ENCODE measurements at regions not wholly inside any gene's neighbourhood (a gene's known extent, or its start where the extent isn't known, plus 50 kb on each side); places are given as distances from the start of the nearest gene placed in this dataset.

DNA sequence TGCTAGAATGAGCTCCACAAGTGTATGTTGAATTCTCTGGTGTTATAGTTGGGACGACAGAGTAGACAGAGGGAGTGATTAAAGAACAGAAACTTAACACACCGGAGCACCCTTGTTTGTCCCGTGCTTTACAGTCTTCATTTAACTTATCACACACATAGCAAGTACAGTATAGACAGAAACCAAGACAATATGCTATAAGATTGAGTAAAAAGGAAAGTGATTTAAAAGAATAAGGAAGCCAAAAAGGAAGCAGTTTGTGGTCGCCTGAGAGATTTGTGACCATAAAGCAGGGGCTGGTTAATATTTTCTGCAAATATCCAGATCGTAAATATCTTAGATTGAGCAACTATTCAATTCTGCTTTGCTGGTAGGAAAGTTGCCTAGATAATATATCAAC is 1128.4 kb downstream of the TSN start:
- Histone ChIP-seq H3K27ac (ENCODE audit: extremely low read depth, low read depth, low read length) (no peak overlapping the region), H3K36me3 (ENCODE audit: control insufficient read depth in 2 of 2, insufficient read depth in 1 of 2, low read length in 2 of 2) (no peaks in the 10 kb centered on the region), H3K4me3 (ENCODE audit: low read depth, low read length) (no peak overlapping the region), H3K4me1 (ENCODE audit: control insufficient read depth, insufficient read depth, low read length) (no peaks in the 10 kb centered on the region), H3K9me3 (ENCODE audit: control insufficient read depth, insufficient read depth, low read depth, low read length) (no peaks in the 10 kb centered on the region)
- CTCF ChIA-PET: no interaction called here
- TF ChIP-seq ZNF76 (tag by site-specific recombination; IDR thresholded peaks at IDR 0.05; ENCODE audit: borderline replicate concordance, low read depth) (no peak), FEZF1 (tag by site-specific recombination; IDR thresholded peaks at IDR 0.05) (no peak), ZNF610 (tag by site-specific recombination; IDR thresholded peaks at IDR 0.05; ENCODE audit: borderline replicate concordance) (no peak), ZNF37A (tag by site-specific recombination; IDR thresholded peaks at IDR 0.05) (no peak), OVOL3 (tag by site-specific recombination; IDR thresholded peaks at IDR 0.05) (no peak), ZNF529 (tag by site-specific recombination; IDR thresholded peaks at IDR 0.05; ENCODE audit: insufficient replicate concordance) (no peak), ZNF114 (tag by site-specific recombination; IDR thresholded peaks at IDR 0.05) (no peak), ZNF660 (tag by site-specific recombination; IDR thresholded peaks at IDR 0.05) (no peak), ZNF146 (tag by site-specific recombination; IDR thresholded peaks at IDR 0.05) (no peak), ZNF830 (tag by site-specific recombination; IDR thresholded peaks at IDR 0.05; ENCODE audit: low read depth) (no peak), KLF16 (tag by site-specific recombination; IDR thresholded peaks at IDR 0.05) (no peak), ZBTB1 (tag by site-specific recombination; IDR thresholded peaks at IDR 0.05) (no peak), ZNF555 (tag by site-specific recombination; conservative IDR thresholded peaks at IDR 0.05) (no peak)
- TF ChIP-seq, protein P1, sequence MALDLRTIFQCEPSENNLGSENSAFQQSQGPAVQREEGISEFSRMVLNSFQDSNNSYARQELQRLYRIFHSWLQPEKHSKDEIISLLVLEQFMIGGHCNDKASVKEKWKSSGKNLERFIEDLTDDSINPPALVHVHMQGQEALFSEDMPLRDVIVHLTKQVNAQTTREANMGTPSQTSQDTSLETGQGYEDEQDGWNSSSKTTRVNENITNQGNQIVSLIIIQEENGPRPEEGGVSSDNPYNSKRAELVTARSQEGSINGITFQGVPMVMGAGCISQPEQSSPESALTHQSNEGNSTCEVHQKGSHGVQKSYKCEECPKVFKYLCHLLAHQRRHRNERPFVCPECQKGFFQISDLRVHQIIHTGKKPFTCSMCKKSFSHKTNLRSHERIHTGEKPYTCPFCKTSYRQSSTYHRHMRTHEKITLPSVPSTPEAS (tag by site-specific recombination; IDR thresholded peaks at IDR 0.05): no peak
- POLR2A ChIA-PET: no interaction called here

DNA sequence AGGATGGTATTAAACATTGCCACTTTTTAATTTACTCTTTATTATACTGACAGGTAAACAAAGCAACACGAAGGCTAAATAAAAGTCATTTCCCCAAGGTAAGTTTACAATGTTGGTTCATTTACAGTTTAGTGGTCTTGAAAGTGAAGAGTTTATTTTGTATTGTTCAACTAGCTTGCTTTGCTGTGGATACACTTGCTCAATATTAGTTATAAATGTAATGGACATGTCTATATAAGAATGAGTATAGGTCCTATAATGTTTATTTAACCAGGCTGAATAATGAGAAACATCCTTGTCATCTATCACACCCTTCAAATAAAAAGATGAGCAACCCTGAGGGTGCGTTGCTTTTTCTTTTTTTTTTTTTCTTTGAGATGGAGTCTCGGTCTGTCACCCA is 1129.4 kb downstream of the TSN start:
- CTCF ChIA-PET: no interaction called here
- TF ChIP-seq, protein P2, sequence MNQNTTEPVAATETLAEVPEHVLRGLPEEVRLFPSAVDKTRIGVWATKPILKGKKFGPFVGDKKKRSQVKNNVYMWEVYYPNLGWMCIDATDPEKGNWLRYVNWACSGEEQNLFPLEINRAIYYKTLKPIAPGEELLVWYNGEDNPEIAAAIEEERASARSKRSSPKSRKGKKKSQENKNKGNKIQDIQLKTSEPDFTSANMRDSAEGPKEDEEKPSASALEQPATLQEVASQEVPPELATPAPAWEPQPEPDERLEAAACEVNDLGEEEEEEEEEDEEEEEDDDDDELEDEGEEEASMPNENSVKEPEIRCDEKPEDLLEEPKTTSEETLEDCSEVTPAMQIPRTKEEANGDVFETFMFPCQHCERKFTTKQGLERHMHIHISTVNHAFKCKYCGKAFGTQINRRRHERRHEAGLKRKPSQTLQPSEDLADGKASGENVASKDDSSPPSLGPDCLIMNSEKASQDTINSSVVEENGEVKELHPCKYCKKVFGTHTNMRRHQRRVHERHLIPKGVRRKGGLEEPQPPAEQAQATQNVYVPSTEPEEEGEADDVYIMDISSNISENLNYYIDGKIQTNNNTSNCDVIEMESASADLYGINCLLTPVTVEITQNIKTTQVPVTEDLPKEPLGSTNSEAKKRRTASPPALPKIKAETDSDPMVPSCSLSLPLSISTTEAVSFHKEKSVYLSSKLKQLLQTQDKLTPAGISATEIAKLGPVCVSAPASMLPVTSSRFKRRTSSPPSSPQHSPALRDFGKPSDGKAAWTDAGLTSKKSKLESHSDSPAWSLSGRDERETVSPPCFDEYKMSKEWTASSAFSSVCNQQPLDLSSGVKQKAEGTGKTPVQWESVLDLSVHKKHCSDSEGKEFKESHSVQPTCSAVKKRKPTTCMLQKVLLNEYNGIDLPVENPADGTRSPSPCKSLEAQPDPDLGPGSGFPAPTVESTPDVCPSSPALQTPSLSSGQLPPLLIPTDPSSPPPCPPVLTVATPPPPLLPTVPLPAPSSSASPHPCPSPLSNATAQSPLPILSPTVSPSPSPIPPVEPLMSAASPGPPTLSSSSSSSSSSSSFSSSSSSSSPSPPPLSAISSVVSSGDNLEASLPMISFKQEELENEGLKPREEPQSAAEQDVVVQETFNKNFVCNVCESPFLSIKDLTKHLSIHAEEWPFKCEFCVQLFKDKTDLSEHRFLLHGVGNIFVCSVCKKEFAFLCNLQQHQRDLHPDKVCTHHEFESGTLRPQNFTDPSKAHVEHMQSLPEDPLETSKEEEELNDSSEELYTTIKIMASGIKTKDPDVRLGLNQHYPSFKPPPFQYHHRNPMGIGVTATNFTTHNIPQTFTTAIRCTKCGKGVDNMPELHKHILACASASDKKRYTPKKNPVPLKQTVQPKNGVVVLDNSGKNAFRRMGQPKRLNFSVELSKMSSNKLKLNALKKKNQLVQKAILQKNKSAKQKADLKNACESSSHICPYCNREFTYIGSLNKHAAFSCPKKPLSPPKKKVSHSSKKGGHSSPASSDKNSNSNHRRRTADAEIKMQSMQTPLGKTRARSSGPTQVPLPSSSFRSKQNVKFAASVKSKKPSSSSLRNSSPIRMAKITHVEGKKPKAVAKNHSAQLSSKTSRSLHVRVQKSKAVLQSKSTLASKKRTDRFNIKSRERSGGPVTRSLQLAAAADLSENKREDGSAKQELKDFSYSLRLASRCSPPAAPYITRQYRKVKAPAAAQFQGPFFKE (tag by site-specific recombination; IDR thresholded peaks at IDR 0.05; ENCODE audit: borderline replicate concordance): no peak
- TF ChIP-seq ZNF214 (tag by site-specific recombination; IDR thresholded peaks at IDR 0.05; ENCODE audit: borderline replicate concordance): no peak
- no peak for TF ChIP-seq BCL11A (tag by site-specific recombination; IDR thresholded peaks at IDR 0.05; ENCODE audit: low read depth)
- no peak for TF ChIP-seq WT1 (tag by site-specific recombination; IDR thresholded peaks at IDR 0.05)
- TF ChIP-seq, protein P3, sequence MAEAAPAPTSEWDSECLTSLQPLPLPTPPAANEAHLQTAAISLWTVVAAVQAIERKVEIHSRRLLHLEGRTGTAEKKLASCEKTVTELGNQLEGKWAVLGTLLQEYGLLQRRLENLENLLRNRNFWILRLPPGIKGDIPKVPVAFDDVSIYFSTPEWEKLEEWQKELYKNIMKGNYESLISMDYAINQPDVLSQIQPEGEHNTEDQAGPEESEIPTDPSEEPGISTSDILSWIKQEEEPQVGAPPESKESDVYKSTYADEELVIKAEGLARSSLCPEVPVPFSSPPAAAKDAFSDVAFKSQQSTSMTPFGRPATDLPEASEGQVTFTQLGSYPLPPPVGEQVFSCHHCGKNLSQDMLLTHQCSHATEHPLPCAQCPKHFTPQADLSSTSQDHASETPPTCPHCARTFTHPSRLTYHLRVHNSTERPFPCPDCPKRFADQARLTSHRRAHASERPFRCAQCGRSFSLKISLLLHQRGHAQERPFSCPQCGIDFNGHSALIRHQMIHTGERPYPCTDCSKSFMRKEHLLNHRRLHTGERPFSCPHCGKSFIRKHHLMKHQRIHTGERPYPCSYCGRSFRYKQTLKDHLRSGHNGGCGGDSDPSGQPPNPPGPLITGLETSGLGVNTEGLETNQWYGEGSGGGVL (tag by site-specific recombination; IDR thresholded peaks at IDR 0.05): no peak
- TF ChIP-seq, protein P4, sequence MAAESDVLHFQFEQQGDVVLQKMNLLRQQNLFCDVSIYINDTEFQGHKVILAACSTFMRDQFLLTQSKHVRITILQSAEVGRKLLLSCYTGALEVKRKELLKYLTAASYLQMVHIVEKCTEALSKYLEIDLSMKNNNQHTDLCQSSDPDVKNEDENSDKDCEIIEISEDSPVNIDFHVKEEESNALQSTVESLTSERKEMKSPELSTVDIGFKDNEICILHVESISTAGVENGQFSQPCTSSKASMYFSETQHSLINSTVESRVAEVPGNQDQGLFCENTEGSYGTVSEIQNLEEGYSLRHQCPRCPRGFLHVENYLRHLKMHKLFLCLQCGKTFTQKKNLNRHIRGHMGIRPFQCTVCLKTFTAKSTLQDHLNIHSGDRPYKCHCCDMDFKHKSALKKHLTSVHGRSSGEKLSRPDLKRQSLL (tag by site-specific recombination; IDR thresholded peaks at IDR 0.05): no peak
- TF ChIP-seq, protein P5, sequence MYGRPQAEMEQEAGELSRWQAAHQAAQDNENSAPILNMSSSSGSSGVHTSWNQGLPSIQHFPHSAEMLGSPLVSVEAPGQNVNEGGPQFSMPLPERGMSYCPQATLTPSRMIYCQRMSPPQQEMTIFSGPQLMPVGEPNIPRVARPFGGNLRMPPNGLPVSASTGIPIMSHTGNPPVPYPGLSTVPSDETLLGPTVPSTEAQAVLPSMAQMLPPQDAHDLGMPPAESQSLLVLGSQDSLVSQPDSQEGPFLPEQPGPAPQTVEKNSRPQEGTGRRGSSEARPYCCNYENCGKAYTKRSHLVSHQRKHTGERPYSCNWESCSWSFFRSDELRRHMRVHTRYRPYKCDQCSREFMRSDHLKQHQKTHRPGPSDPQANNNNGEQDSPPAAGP (tag by site-specific recombination; IDR thresholded peaks at IDR 0.05): no peak
- no peak for TF ChIP-seq MEIS1 (CRISPR knock-in tag; IDR thresholded peaks at IDR 0.05; ENCODE audit: borderline replicate concordance)
- TF ChIP-seq YY2 (tag by site-specific recombination; IDR thresholded peaks at IDR 0.05): no peak
- no peak for TF ChIP-seq SCRT2 (tag by site-specific recombination; IDR thresholded peaks at IDR 0.05)
- no peak for TF ChIP-seq ZNF184 (tag by site-specific recombination; IDR thresholded peaks at IDR 0.05)

More for the DNA sequence above, 1129.4 kb downstream of the TSN start:
- no peaks in the 10 kb centered on the region for H3K9me3 ChIP-seq (ENCODE audit: control insufficient read depth, insufficient read depth, low read depth, low read length)
- POLR2A ChIA-PET: no interaction called here
- H3K36me3 ChIP-seq (ENCODE audit: control insufficient read depth in 2 of 2, insufficient read depth in 1 of 2, low read length in 2 of 2): no peaks in the 10 kb centered on the region
- no peak overlapping the region for H3K4me3 ChIP-seq (ENCODE audit: low read depth, low read length)
- no peak overlapping the region for H3K27ac ChIP-seq (ENCODE audit: extremely low read depth, low read depth, low read length)
- no peaks in the 10 kb centered on the region for H3K4me1 ChIP-seq (ENCODE audit: control insufficient read depth, insufficient read depth, low read length)
